ENCODE measurements at regions not wholly inside any gene's neighbourhood (a gene's known extent, or its start where the extent isn't known, plus 50 kb on each side); places are given as distances from the start of the nearest gene placed in this dataset.

DNA sequence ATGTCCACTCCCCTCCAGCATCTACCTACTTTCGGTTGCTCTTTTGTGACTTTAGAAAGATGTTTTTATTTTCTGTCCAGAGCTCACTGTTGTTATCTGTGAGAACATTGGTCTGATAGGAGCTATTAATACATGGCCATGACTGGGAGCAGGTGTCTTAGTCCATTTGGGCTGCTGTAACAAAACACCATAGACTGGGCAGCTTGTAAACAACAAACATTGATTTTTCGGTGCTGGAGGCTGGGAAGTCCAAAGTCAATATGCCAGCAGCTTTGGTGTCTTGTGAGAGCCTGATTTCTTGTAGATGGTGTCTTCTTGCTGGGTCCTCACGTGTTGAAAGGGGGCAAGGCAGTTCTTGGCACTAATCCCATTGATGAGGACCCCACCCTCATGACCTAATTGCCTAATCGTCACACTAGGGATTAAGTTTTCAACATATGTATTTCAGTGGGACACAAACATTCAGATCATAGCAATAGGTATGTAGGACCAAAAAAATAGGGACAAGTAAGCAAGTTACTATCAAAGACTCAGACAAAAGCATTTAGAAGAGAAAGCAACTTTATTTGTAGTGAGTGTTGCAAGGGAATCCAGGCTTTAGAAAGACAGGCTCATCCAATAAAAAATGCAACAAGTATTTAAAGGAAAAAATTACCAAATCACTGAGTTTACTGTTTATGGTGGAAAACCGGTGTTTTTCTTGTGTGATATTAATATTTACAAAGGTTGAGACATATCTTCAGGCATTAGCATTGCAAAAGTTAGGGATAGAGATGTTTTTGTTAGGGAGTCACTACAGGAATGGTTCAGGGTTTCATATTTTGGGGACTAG, 55.2 kb upstream of the WDR26 start:
- TF ChIP-seq, protein P1, sequence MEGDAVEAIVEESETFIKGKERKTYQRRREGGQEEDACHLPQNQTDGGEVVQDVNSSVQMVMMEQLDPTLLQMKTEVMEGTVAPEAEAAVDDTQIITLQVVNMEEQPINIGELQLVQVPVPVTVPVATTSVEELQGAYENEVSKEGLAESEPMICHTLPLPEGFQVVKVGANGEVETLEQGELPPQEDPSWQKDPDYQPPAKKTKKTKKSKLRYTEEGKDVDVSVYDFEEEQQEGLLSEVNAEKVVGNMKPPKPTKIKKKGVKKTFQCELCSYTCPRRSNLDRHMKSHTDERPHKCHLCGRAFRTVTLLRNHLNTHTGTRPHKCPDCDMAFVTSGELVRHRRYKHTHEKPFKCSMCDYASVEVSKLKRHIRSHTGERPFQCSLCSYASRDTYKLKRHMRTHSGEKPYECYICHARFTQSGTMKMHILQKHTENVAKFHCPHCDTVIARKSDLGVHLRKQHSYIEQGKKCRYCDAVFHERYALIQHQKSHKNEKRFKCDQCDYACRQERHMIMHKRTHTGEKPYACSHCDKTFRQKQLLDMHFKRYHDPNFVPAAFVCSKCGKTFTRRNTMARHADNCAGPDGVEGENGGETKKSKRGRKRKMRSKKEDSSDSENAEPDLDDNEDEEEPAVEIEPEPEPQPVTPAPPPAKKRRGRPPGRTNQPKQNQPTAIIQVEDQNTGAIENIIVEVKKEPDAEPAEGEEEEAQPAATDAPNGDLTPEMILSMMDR (IDR thresholded peaks at IDR 0.05; ENCODE audit: low read depth, low read length, missing input control): no peak
- no peak for TF ChIP-seq RAD21 (IDR thresholded peaks at IDR 0.05)

Data from liver (tissue), 3 donors.